Esophagus muscularis mucosa (tissue), 4 donors: ENCODE measurements at regions not wholly inside any gene's neighbourhood (a gene's known extent, or its start where the extent isn't known, plus 50 kb on each side); places are given as distances from the start of the nearest gene placed in this dataset.

Source experiments
- EP300 ChIP-seq: sonication (generic); formaldehyde crosslinking; IDR thresholded peaks from one replicate; pipeline ENCODE4 v1.6.1; 2017; ENCODE audit warnings: antibody characterized with exemption
- POLR2AphosphoS5 ChIP-seq, 2 donors: sonication (generic); formaldehyde crosslinking; IDR thresholded peaks; one replicate each; pipeline ENCODE4 v1.6.1; 2017; ENCODE audit warnings: antibody characterized with exemption in 2 of 2
- TF ChIP-seq, protein P1 (sequence below), 3 experiments: fragments of 200-600 bp in 2 of 3; fragments of 450-650 bp in 1 of 3; sonication (generic) in 2 of 3; IDR thresholded peaks; one replicate each; pipeline ENCODE4 v1.5.1; 2017 to 2019; ENCODE audit warnings: antibody characterized with exemption in 3 of 3, mild to moderate bottlenecking in 2 of 3, moderate library complexity in 1 of 3

DNA sequence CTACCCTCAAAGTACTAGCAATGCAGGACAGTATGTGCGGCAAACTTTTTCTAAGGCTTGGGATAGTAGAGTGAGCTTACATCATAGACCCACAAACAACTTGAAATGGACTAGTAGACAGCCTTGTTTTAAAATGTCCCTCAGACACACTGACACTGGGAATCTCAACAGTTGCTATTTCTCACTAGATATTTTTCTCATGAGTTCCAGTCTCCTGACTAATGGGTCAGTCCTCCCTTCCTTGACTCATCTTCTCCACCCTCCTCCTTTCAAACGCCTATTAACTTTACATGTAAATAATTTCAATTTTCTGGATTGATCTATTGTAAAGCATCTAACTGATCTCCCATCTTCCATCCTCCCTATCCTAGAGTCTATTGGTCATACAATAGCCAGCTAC is 308.3 kb upstream of the PREP start:
- TF ChIP-seq, protein P1, sequence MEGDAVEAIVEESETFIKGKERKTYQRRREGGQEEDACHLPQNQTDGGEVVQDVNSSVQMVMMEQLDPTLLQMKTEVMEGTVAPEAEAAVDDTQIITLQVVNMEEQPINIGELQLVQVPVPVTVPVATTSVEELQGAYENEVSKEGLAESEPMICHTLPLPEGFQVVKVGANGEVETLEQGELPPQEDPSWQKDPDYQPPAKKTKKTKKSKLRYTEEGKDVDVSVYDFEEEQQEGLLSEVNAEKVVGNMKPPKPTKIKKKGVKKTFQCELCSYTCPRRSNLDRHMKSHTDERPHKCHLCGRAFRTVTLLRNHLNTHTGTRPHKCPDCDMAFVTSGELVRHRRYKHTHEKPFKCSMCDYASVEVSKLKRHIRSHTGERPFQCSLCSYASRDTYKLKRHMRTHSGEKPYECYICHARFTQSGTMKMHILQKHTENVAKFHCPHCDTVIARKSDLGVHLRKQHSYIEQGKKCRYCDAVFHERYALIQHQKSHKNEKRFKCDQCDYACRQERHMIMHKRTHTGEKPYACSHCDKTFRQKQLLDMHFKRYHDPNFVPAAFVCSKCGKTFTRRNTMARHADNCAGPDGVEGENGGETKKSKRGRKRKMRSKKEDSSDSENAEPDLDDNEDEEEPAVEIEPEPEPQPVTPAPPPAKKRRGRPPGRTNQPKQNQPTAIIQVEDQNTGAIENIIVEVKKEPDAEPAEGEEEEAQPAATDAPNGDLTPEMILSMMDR (IDR thresholded peaks at IDR 0.05) = no peak
- TF ChIP-seq POLR2AphosphoS5 (IDR thresholded peaks at IDR 0.05) (no peak), EP300 (no peak)
